Mammary epithelial cell (primary cell): ENCODE measurements at regions not wholly inside any gene's neighbourhood (a gene's known extent, or its start where the extent isn't known, plus 50 kb on each side); places are given as distances from the start of the nearest gene placed in this dataset.

Experiments used
- EZH2 ChIP-seq: IDR thresholded peaks from 2 replicates; pipeline ENCODE4 v1.6.1; 2012; ENCODE audit warnings: low read length, inconsistent platforms, borderline replicate concordance
- TF ChIP-seq, protein P1 (sequence below), 2 donors: IDR thresholded peaks in 1 of 2; conservative IDR thresholded peaks in 1 of 2; 2 replicates each; pipeline ENCODE4 v1.5.1; 2011 to 2012; ENCODE audit warnings: inconsistent platforms in 2 of 2, low read length in 2 of 2, mild to moderate bottlenecking in 2 of 2, control low read depth in 1 of 2, low read depth in 1 of 2; ENCODE audit not compliant: insufficient read depth in 1 of 2; ENCODE audit errors: extremely low read depth in 1 of 2

DNA sequence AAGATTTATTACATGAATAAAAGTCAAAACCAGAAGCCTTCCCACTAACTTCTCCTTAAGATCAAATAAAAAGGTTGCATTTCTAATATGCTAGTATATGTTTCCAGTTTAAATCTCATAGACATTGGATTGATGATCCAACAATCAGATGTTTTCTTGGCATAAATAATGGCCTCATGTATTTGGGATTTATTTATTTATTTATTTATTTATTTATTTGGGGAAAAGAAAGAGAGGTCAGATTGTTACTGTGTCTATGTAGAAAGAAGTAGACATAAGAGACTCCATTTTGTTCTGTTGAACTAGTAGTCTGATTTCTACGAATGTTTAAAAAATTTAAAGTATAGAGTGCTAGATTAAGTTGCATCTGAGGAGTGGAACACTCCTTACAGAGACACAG, 422.4 kb downstream of the ADGRL2 start:
- TF ChIP-seq, protein P1, sequence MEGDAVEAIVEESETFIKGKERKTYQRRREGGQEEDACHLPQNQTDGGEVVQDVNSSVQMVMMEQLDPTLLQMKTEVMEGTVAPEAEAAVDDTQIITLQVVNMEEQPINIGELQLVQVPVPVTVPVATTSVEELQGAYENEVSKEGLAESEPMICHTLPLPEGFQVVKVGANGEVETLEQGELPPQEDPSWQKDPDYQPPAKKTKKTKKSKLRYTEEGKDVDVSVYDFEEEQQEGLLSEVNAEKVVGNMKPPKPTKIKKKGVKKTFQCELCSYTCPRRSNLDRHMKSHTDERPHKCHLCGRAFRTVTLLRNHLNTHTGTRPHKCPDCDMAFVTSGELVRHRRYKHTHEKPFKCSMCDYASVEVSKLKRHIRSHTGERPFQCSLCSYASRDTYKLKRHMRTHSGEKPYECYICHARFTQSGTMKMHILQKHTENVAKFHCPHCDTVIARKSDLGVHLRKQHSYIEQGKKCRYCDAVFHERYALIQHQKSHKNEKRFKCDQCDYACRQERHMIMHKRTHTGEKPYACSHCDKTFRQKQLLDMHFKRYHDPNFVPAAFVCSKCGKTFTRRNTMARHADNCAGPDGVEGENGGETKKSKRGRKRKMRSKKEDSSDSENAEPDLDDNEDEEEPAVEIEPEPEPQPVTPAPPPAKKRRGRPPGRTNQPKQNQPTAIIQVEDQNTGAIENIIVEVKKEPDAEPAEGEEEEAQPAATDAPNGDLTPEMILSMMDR (conservative IDR thresholded peaks at IDR 0.05 in 1 of 2, IDR thresholded peaks at IDR 0.05 in 1 of 2; ENCODE audit: extremely low read depth in 1 of 2, insufficient read depth in 1 of 2, low read depth in 1 of 2, low read length in 2 of 2): no peak
- no peak for TF ChIP-seq EZH2
